GM10248 (cell line): ENCODE measurements at regions not wholly inside any gene's neighbourhood (a gene's known extent, or its start where the extent isn't known, plus 50 kb on each side); places are given as distances from the start of the nearest gene placed in this dataset.

ENCODE experiments used
- CTCF ChIA-PET: fragments of 300-600 bp; sonication (Branson Sonifier 250); formaldehyde crosslinking; extraction: SDS; loops from one replicate; lab custom pipeline; 2021; ENCODE audit warnings: antibody characterized with exemption; lab: Yijun Ruan, JAX
- POLR2A ChIA-PET: fragments of 350-650 bp; sonication (Branson Sonifier 250); formaldehyde crosslinking; extraction: SDS; loops from one replicate; lab custom pipeline; 2020; ENCODE audit warnings: antibody characterized with exemption; lab: Yijun Ruan, JAX
- DNase-seq: peaks from one replicate; pipeline ENCODE4 v3.0.0; 2012; ENCODE audit errors: extremely low spot score
- CTCF ChIP-seq: IDR thresholded peaks from 2 replicates; pipeline ENCODE4 v1.5.1; 2012; ENCODE audit warnings: mild to moderate bottlenecking, low read depth; ENCODE audit errors: extremely low read depth, missing control alignments, control extremely low read depth

GRCh38 chr10:129105266-129105665, 361.8 kb upstream of the MGMT start:
- TF ChIP-seq CTCF, result no peak
- ChIA-PET POLR2A (no interaction called here), CTCF (no interaction called here)
- no peak for DNase-seq

- no peak for DNase-seq
- ChIA-PET CTCF (no interaction called here), POLR2A (no interaction called here)
- no peak for TF ChIP-seq CTCF
Observed at GRCh38 chr10:129106314-129106713, 360.7 kb upstream of the MGMT start.

- no peak for TF ChIP-seq CTCF
- ChIA-PET CTCF (no interaction called here), POLR2A (no interaction called here)
- no peak for DNase-seq
Observed at GRCh38 chr10:129107525-129107924, 359.5 kb upstream of the MGMT start.

- TF ChIP-seq CTCF, result no peak
- ChIA-PET POLR2A (no interaction called here), CTCF (no interaction called here)
- no peak for DNase-seq
Observed at GRCh38 chr10:129108378-129108777, 358.7 kb upstream of the MGMT start.

- CTCF ChIA-PET, result interaction anchor here (0.9 kb wide), 1 partner anchor 12 kb away, joined by 3 read pairs; no protein-coding TSS in a partner anchor
- POLR2A ChIA-PET, result no interaction called here
- no peak for TF ChIP-seq CTCF
Observed at GRCh38 chr10:129108994-129109393, 358.0 kb upstream of the MGMT start.

GRCh38 chr10:129110780-129111179, 356.3 kb upstream of the MGMT start:
- DNase-seq, result no peak
- TF ChIP-seq CTCF, result no peak
- ChIA-PET CTCF (no interaction called here), POLR2A (no interaction called here)

More at GRCh38 chr10:129108994-129109393, 358.0 kb upstream of the MGMT start:
- no peak for DNase-seq

- ChIA-PET POLR2A (no interaction called here), CTCF (no interaction called here)
- no peak for DNase-seq
- no peak for TF ChIP-seq CTCF
Observed at GRCh38 chr10:129111922-129112321, 355.1 kb upstream of the MGMT start.
